HEK293 (cell line): ENCODE measurements at regions not wholly inside any gene's neighbourhood (a gene's known extent, or its start where the extent isn't known, plus 50 kb on each side); places are given as distances from the start of the nearest gene placed in this dataset.

ENCODE experiments used
- BCL11A ChIP-seq: fragments of 450-650 bp; formaldehyde crosslinking; IDR thresholded peaks from 2 replicates; pipeline ENCODE4 v1.5.1; 2016; ENCODE audit warnings: low read depth, missing biosample characterization, missing genetic modification characterization
- CTCF ChIP-seq: fragments of 450-650 bp; formaldehyde crosslinking; IDR thresholded peaks from 2 replicates; pipeline ENCODE4 v1.5.1; 2016; ENCODE audit warnings: missing biosample characterization, missing genetic modification characterization
- PRDM6 ChIP-seq: fragments of 450-650 bp; formaldehyde crosslinking; IDR thresholded peaks from 2 replicates; pipeline ENCODE4 v1.5.1; 2017; ENCODE audit warnings: missing biosample characterization, missing genetic modification characterization
- RBAK ChIP-seq: fragments of 450-650 bp; formaldehyde crosslinking; IDR thresholded peaks from 2 replicates; pipeline ENCODE4 v1.5.1; 2016; ENCODE audit warnings: missing biosample characterization, missing genetic modification characterization
- ZNF404 ChIP-seq: fragments of 450-650 bp; formaldehyde crosslinking; IDR thresholded peaks from 2 replicates; pipeline ENCODE4 v1.5.1; 2017; ENCODE audit warnings: missing biosample characterization, missing genetic modification characterization
- TF ChIP-seq, protein P1 (sequence below): fragments of 450-650 bp; formaldehyde crosslinking; IDR thresholded peaks from 2 replicates; pipeline ENCODE4 v1.5.1; 2016; ENCODE audit warnings: missing biosample characterization, missing genetic modification characterization

- TF ChIP-seq RBAK (tag by site-specific recombination) = no peak
- TF ChIP-seq PRDM6 = no peak
- TF ChIP-seq, protein P1, sequence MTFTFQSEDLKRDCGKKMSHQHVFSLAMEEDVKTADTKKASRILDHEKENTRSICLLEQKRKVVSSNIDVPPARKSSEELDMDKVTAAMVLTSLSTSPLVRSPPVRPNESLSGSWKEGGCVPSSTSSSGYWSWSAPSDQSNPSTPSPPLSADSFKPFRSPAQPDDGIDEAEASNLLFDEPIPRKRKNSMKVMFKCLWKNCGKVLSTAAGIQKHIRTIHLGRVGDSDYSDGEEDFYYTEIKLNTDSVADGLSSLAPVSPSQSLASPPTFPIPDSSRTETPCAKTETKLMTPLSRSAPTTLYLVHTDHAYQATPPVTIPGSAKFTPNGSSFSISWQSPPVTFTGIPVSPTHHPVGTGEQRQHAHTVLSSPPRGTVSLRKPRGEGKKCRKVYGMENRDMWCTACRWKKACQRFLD (tag by site-specific recombination) = no peak
- no peak for TF ChIP-seq ZNF404
- TF ChIP-seq BCL11A (tag by site-specific recombination) = no peak
- no peak for TF ChIP-seq CTCF (tag by site-specific recombination)
Measured at GRCh38 chr2:118644190-118644589, 203.3 kb downstream of the EN1 start.
